Fibroblast of lung (primary cell): ENCODE measurements at regions not wholly inside any gene's neighbourhood (a gene's known extent, or its start where the extent isn't known, plus 50 kb on each side); places are given as distances from the start of the nearest gene placed in this dataset.

Experiments used
- CTCF ChIP-seq, 2 donors: IDR thresholded peaks in 1 of 2; conservative IDR thresholded peaks in 1 of 2; 1 replicate in 1 of 2; 2 replicates in 1 of 2; pipeline ENCODE4 v1.5.1; 2011 to 2012; ENCODE audit warnings: low read length in 2 of 2, control low read depth in 1 of 2, inconsistent platforms in 1 of 2, low read depth in 1 of 2, mild to moderate bottlenecking in 1 of 2
- EZH2 ChIP-seq: IDR thresholded peaks from 2 replicates; pipeline ENCODE4 v1.5.1; 2012; ENCODE audit warnings: low read length, control low read depth, mild to moderate bottlenecking; ENCODE audit errors: missing control alignments

GRCh38 chr13:62721893-62722292 is 1306.2 kb upstream of the PCDH20 start:
- TF ChIP-seq CTCF (conservative IDR thresholded peaks at IDR 0.05 in 1 of 2, IDR thresholded peaks at IDR 0.05 in 1 of 2; ENCODE audit: low read depth in 1 of 2, low read length in 2 of 2) (no peak), EZH2 (no peak)
